ENCODE measurements at regions not wholly inside any gene's neighbourhood (a gene's known extent, or its start where the extent isn't known, plus 50 kb on each side); places are given as distances from the start of the nearest gene placed in this dataset.

DNA sequence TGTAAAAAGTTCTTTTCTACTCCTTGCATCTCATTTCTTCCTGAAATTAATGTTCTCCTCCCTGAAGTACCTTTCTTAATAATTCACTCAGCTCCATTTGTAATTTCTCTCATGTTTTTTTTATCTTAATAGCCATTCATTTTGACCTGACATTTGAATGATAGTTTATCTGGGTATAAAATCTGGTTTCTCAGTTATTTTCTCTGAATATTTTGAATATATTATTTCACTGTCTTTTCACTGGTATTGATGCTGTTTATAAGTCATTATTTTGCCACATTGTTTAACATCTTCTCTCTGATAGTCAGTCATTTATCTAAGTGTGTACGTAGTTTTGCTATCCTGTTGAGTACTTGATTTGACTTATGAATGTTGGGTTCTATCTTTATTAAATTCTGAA lies 68.8 kb upstream of the ARHGAP18 start:
- no peak for DNase-seq

DNA sequence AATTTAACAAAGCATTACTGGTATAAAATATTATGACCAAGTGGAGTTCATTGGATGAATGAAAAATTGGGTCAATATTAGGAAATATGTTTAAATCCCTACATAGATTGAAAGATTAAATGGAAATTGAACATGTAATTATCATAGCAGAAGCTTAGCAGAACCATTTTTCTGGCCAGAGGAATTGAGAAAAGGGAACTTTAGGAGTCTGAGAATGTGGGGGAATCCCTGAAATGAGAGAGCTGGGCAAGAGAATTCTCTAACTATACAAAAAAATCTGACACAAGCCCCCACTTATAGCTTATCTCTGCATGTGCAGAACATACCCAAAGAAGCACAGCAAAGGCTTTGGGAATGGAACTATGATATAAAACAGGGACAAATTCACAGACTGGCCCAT lies 67.4 kb upstream of the ARHGAP18 start:
- no peak for DNase-seq

DNA sequence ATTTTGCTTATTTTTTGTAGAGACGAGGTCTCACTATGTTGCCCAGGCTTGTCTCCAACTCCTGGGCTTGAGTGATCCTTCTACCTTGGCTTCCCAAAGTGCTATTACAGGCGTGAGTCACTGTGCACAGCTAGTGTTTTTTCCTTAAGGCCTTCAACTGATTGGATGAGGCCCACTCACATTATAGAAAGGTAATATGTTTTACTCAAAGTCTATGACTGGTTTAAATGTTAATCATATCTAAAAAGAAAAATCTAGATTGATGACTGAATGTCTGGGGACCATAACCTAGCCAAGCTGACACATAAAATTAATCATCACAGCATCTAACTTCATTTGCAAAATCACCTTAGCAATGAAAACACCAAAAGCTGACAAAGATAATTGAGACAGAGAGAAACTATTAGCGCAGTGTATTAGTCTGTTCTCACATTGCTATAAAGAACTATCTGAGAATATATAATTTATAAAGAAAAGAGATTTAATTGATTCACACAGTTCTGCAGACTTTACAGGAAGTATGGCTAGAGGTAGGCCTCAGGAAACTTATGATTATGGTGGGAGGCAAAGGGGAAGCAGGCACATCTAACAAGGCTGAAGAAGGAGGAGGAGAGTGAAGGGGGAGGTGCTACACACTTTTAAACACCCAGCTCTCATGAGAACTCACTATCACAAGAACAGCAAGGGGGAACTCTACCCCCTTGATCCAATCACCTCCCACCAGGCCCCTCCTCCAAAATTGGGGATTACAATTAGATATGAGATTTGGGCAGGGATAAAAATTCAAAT lies 66.8 kb upstream of the ARHGAP18 start:
- DNase-seq, result no peak

DNA sequence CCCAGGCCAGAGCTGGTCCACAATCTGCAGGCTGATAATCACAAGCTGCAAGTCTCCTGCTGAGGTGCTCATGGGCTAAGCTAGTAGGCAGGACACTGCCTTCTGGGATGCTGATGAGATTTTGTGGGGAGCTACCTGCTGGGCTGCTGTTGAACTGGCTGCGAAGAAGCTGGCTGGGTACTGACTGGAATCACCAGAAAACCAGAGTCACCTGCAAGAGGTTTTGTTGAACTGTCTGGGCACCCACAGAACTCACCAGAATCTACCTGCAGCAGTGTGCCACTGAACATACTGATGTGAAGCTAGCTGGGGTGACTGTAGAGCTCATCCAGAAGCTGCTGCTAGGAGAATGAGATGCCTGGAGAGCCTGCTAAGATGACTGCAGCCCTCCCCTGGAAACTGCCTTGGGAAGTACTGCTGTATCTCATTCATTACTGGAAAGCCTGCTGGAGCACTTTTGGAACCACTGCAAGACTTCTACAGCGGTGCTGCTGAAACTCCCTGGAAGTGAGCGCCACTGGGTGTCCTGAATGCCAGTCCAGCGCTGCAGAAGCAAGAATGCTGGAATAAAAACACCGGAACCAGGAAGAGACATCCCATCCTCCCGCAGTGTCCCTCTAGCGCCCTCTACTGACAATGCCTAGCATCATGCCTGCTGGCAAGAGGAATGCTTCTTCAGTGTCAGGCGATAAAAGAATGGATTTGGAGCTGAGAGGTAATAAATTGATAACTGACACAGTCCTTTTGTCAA lies 64.9 kb upstream of the ARHGAP18 start:
- DNase-seq, result peak; percentile 21

DNA sequence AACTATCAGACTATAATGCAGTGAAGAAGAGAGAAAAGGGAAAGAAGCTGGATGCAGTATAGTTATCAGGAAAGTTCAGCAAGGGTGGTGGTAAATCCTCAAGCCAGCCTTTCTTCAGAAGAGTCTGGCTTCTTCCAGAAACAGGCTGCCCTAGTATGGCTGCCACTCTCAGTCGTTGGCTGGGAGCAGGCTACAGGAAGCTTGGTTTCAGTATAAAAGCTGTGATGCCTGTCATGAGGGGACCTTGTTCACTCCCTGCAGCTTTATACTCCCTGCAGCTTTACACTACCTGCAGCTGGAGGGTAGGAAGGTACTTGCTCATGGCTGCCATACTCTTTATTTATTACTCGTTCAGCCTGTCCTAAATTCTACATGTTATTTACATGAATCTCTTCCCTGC lies 63.3 kb upstream of the ARHGAP18 start:
- no peak for DNase-seq

DNA sequence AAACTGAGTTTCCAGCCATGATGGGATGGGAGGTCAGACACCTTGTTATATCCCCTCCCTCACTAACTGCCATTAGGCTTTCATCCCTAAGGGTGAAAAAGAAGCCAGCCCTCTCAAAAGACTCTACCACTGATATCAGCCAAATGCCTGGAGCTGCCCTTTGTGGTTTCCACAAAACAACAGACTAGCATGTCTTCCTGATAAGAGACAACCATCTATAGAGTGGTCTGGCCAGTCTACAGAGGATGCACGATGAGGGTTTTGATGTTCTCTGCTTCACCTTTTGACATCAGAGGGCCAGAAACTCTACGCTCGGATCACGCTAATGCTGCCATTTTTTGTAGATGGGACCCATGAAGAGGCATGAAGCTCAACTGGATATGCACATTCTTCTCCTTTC lies 61.7 kb upstream of the ARHGAP18 start:
- no peak for DNase-seq

DNA sequence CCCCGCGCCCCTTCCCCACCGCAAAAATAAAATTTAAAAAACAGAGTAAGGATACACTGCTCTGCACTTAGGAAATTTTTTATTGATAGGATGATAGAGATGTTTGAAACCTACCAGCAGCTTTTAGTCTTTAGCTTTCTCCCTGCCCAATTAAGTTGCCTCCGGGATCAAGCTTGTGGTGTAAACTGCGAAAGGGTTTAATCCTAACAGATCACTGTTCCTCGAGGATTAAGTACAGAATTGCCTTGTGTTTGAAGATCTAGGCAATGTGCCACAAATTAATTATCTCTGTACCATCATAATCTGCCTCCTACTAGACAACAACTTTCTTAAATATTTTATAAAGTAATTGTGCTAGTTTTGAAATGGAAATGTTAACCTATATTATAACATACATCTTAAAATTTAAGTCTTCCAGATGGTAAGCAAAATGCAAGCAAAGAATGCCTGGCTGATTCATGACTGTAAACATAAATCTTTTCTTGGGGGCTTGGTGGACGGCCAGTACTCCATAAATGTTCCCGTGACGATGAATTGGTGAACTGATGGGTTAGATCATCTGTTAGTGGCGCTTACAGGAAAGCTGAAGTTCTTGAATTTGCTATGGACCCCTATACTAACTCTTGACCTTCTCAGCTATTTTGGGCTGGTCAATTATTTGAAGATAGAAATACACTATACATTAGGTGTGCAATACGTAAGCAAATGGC lies 58.0 kb upstream of the ARHGAP18 start:
- no peak for DNase-seq

DNA sequence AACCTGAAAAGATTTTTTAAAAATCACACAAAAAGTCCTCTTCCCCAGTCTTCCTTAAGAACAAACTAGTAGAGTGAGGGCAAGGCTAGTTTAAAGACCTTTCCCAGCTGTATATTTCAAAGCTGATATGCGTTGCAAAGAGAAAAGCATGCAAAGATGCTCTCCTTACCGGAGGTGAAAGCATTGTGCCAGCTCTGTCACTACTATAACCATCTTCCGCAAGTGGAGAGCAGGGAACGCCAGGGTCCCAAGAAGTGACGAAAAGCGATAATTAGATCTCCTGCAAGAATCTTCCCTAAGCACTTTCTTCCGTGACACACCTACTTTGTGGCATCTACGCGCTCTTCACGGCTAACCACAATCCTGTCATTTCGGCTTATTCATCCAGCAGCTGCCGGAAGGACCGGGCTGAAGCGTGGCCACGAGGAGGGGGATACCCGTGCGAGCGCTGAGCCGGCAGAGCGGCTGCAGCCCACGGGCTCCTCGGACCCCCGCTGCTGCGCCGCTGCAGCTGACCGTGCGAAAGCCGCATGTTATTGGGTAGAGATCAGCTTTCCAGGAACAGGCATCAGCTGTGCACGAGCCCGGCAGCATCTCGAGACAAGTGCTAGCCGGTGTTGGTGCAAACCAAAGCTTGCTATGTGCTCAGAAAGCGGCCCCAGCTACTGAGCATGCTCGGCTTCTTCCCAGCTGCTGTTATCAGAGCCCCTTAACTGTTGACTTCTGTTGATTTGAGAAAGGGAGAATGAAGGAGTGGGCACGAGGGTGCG lies 57.2 kb upstream of the ARHGAP18 start:
- DNase-seq, result peak; percentile 49

DNA sequence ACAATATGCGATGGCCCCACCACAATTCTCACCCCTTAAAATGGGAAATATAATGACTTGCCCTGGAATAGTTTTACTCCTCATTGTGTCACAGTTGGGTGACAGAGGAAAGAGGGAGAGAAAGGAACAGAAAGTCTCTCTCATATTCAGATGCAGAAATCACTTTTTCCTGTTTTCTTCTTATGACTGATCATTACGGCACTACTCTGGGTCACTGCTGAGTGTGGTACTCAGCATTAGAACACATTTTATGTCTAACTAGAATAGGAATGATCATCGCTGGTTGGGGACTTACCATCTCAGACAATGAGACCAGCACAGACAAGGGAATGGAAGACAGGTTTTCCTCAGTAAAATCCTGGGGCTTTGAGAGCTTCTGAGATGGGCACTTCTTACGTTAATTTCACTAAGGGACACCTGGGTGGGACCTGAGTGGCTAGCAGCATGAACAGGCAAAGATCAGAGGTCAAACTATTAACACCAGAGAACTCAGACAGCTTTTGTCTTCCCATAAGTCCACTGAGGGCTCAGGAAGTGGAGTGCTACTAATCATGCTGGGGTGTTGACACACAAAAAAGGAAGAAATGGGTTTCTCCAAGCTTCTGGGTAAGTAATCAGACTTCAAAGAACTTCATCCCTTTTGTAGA lies 54.9 kb upstream of the ARHGAP18 start:
- no peak for DNase-seq

DNA sequence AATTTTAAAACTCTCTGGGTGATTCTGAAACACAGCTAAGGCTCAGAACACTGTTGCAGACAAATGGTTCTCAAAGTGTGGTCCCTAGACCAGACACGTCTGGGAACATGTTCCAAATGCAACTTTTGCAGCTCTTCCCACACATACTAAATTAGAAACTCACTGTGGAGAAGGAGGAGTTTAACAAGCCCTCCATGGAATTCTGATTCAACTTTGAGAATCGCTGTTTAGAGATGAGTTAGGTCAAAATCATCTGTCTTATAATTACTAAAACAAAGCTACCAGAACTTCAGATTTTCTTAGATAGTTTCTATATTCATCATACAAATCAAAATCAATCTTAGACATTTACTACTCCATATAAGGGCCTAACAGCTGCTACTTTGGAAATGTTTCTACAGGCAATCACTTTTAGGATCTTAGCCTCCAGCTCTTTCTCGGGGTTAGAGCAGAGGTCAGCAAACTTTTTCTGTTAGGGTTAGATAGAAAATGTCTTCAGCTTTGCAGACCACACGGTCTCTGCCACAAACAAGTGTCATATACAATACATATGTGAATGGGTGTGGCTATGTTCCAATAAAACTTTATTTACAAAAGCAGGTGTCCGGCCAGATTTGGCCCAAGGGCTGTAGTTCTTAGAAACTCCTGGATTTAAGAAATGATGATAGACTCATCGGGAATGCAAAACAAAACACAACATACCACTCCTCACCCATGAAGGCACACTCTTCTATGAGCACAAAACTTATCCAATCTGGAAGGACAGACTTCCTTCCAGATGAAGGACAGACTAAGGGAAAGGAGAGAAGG lies 50.0 kb upstream of the ARHGAP18 start:
- DNase-seq, result no peak
